Subcutaneous abdominal adipose tissue (tissue), 5 donors: ENCODE measurements at regions not wholly inside any gene's neighbourhood (a gene's known extent, or its start where the extent isn't known, plus 50 kb on each side); places are given as distances from the start of the nearest gene placed in this dataset.

ENCODE experiments used
- H3K27ac ChIP-seq: one replicate; pipeline ENCODE4 v1.7.0; 2013; ENCODE audit warnings: low read depth, mild to moderate bottlenecking, inconsistent platforms, low read length, moderate library complexity
- H3K27me3 ChIP-seq, 5 donors: one replicate each; pipeline ENCODE4 v1.7.0; 2013; ENCODE audit warnings: low read length in 5 of 5, inconsistent platforms in 1 of 5; ENCODE audit not compliant: control insufficient read depth in 5 of 5, insufficient read depth in 4 of 5
- H3K36me3 ChIP-seq, 5 donors: one replicate each; pipeline ENCODE4 v1.7.0; 2013; ENCODE audit warnings: low read length in 5 of 5; ENCODE audit not compliant: control insufficient read depth in 5 of 5, insufficient read depth in 5 of 5
- H3K4me1 ChIP-seq, 5 donors: one replicate each; pipeline ENCODE4 v1.7.0; 2013; ENCODE audit warnings: low read length in 5 of 5, mild to moderate bottlenecking in 3 of 5, moderate library complexity in 1 of 5; ENCODE audit not compliant: control insufficient read depth in 5 of 5, insufficient read depth in 5 of 5
- H3K4me3 ChIP-seq, 5 donors: one replicate each; pipeline ENCODE4 v1.7.0; 2013; ENCODE audit warnings: low read length in 5 of 5, low read depth in 1 of 5
- H3K9ac ChIP-seq, 5 donors: one replicate each; pipeline ENCODE4 v1.7.0; 2013; ENCODE audit warnings: low read length in 5 of 5, mild to moderate bottlenecking in 4 of 5, moderate library complexity in 3 of 5
- H3K9me3 ChIP-seq, 5 donors: one replicate each; pipeline ENCODE4 v1.7.0; 2013; ENCODE audit warnings: low read length in 5 of 5; ENCODE audit not compliant: control insufficient read depth in 5 of 5
- donor health status: healthy.
- donor health status: healthy.
- donor health status: healthy.
- donor health status: healthy.
- donor health status: healthy.

GRCh38 chr13:73759434-73759833 is 374.8 kb downstream of the KLF12 start:
- Histone ChIP-seq H3K27ac (no peak overlapping the region), H3K9me3 (no peaks in the 10 kb centered on the region), H3K27me3 (no peaks in the 10 kb centered on the region), H3K36me3 (no peaks in the 10 kb centered on the region), H3K4me1 (no peaks in the 10 kb centered on the region), H3K9ac (no peak overlapping the region), H3K4me3 (no peak overlapping the region)

- Histone ChIP-seq H3K4me3 (no peak overlapping the region), H3K9ac (no peak overlapping the region), H3K4me1 (no peaks in the 10 kb centered on the region), H3K27me3 (no peaks in the 10 kb centered on the region), H3K9me3 (no peaks in the 10 kb centered on the region), H3K36me3 (no peaks in the 10 kb centered on the region), H3K27ac (no peak overlapping the region)
These were observed 376.5 kb downstream of the KLF12 start for GRCh38 chr13:73757481-73758233.

DNA sequence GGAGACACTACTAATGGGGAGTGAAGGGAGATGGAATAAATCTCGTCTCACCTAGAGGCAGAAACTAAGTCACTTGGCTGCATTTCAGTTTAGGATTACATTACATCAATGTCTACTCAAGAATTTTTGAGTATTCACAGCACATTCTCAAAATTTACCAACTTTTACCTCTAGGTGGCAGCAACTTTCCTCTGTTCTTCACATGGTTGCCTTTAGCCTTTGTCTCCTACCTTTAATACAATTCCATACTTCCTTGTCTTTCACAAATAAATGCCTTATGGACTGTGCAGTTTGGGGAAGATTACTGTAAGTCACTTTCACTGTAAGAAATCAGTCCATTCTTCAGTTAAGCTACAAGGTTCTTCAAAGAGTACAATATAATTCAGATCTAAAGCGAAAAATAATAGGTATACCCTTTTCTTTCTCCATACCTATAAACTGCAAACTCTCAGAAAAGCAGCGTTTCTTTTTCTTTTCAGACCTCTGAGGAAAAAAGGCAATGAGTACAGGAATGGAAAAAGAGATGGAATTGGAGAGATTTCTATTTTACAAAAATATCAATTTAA is 379.4 kb downstream of the KLF12 start:
- Histone ChIP-seq H3K4me1 (no peaks in the 10 kb centered on the region), H3K36me3 (no peaks in the 10 kb centered on the region), H3K9ac (no peak overlapping the region)

GRCh38 chr13:73754241-73754640 is 380.0 kb downstream of the KLF12 start:
- Histone ChIP-seq H3K4me3 (no peak overlapping the region), H3K27ac (no peak overlapping the region), H3K27me3 (no peaks in the 10 kb centered on the region), H3K36me3 (no peaks in the 10 kb centered on the region), H3K4me1 (no peaks in the 10 kb centered on the region), H3K9me3 (no peaks in the 10 kb centered on the region), H3K9ac (no peak overlapping the region)

More for the DNA sequence above, 379.4 kb downstream of the KLF12 start:
- Histone ChIP-seq H3K9me3 (no peaks in the 10 kb centered on the region), H3K4me3 (no peak overlapping the region), H3K27me3 (no peaks in the 10 kb centered on the region), H3K27ac (no peak overlapping the region)

DNA sequence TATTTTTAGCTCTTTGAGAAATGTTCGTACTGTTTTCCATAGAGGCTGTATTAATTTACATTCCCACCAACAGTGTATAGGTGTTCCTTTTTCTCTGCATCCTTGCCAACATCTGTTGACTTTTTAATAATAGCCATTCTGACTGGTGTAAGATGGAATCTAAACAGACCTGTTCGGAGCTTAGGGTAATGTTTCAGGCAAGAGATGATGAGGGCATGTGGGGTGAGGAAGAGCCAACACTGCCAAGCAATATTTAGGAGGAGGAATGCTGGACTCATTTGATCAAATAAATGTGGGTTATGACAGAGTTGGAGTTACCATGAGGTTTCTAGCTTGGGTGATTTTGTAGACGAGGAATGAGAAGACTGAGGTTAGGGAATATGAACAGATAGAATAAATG is 382.9 kb downstream of the KLF12 start:
- H3K4me1 ChIP-seq = no peaks in the 10 kb centered on the region
- peaks cover 0 to 3% (median 0%) of the 10 kb centered on the region in 5 donors for H3K9me3 ChIP-seq
- H3K9ac ChIP-seq = no peak overlapping the region
- no peaks in the 10 kb centered on the region for H3K27me3 ChIP-seq
- no peak overlapping the region for H3K4me3 ChIP-seq
- H3K36me3 ChIP-seq = no peaks in the 10 kb centered on the region
- no peak overlapping the region for H3K27ac ChIP-seq

GRCh38 chr13:73748404-73748803 is 385.8 kb downstream of the KLF12 start:
- H3K9ac ChIP-seq = no peak overlapping the region
- no peak overlapping the region for H3K27ac ChIP-seq
- peaks cover 0 to 3% (median 0%) of the 10 kb centered on the region in 5 donors for H3K9me3 ChIP-seq

GRCh38 chr13:73745190-73745589 is 389.0 kb downstream of the KLF12 start:
- Histone ChIP-seq H3K9me3 (peaks cover 0 to 3% (median 0%) of the 10 kb centered on the region in 5 donors), H3K27me3 (no peaks in the 10 kb centered on the region), H3K4me1 (peaks cover 0 to 9% (median 0%) of the 10 kb centered on the region in 5 donors), H3K4me3 (no peak overlapping the region), H3K9ac (no peak overlapping the region), H3K36me3 (no peaks in the 10 kb centered on the region), H3K27ac (no peak overlapping the region)

More at GRCh38 chr13:73748404-73748803, 385.8 kb downstream of the KLF12 start:
- Histone ChIP-seq H3K36me3 (no peaks in the 10 kb centered on the region), H3K27me3 (no peaks in the 10 kb centered on the region), H3K4me3 (no peak overlapping the region), H3K4me1 (no peaks in the 10 kb centered on the region)

- no peak overlapping the region for H3K27ac ChIP-seq
- H3K4me1 ChIP-seq = peaks cover 0 to 9% (median 0%) of the 10 kb centered on the region in 5 donors
- H3K27me3 ChIP-seq = no peaks in the 10 kb centered on the region
- H3K9me3 ChIP-seq = no peaks in the 10 kb centered on the region
- no peaks in the 10 kb centered on the region for H3K36me3 ChIP-seq
- no peak overlapping the region for H3K9ac ChIP-seq
- H3K4me3 ChIP-seq = no peak overlapping the region
These were observed 391.2 kb downstream of the KLF12 start for GRCh38 chr13:73742982-73743381.

DNA sequence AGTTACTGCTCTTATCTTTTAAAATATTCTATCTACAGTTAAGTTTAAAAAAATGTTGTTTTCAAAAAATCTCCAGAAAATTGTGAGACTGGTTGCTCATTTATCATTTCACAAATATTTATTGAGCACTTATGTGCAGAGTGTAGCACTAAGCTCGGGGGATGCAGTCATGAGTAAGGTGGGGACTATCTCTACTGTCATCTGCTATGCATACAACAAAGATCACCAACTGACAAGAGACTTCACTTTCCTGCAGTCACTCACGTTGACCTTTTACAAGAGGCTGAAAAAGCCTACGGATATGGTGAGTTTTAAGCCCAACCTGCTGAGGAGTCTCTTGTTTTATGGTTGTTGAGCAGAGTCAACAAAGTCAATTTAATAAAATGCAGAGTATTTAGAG is 392.5 kb downstream of the KLF12 start:
- Histone ChIP-seq H3K9me3 (no peaks in the 10 kb centered on the region), H3K27me3 (no peaks in the 10 kb centered on the region), H3K36me3 (no peaks in the 10 kb centered on the region), H3K27ac (no peak overlapping the region), H3K9ac (no peak overlapping the region), H3K4me3 (no peak overlapping the region), H3K4me1 (peaks cover 0 to 12% (median 2%) of the 10 kb centered on the region in 5 donors)

DNA sequence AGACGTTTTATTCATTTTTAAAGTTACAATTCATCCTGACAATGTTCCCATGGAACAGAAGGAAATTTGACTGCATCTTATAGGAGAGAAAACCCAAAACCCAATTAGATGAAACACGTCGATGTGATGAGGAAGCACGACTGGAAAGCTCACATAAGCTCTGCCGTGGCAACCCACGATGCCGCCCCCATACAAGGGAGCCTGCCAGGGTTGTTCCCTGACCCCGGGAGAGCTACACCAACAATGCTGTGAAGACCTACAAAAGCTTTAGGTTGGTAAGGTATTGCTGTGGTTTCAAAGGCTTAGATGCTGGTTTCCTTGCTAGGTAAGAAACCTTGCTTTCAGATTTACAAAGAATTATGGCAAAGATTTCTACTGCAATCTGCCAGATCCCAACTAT is 393.1 kb downstream of the KLF12 start:
- H3K36me3 ChIP-seq = no peaks in the 10 kb centered on the region
- peaks cover 0 to 12% (median 2%) of the 10 kb centered on the region in 5 donors for H3K4me1 ChIP-seq
- H3K4me3 ChIP-seq = peak overlapping the region in 3 of 5 donors; percentile 6 to 44 (median 12)
- no peak overlapping the region for H3K27ac ChIP-seq
- H3K27me3 ChIP-seq = no peaks in the 10 kb centered on the region
- H3K9me3 ChIP-seq = no peaks in the 10 kb centered on the region
- H3K9ac ChIP-seq = no peak overlapping the region
